SK-N-SH treated with all-trans-retinoic acid at 6 μM for 48 hours (cell line): ENCODE measurements at regions not wholly inside any gene's neighbourhood (a gene's known extent, or its start where the extent isn't known, plus 50 kb on each side); places are given as distances from the start of the nearest gene placed in this dataset.
"Not testable (repeated sequence)": the region's sequence is repeated elsewhere in the genome, so short reads cannot be mapped to it uniquely, and the experiment has no call there.

Experiments
- ESRRG ChIP-seq: fragments of 250-450 bp; sonication (Bioruptor Pico); IDR thresholded peaks from 2 replicates; pipeline ENCODE4 v1.6.1; 2021; ENCODE audit warnings: mild to moderate bottlenecking
- GLIS3 ChIP-seq: fragments of 250-450 bp; sonication (Bioruptor Pico); IDR thresholded peaks from 2 replicates; pipeline ENCODE4 v1.5.0; 2020; ENCODE audit warnings: mild to moderate bottlenecking, moderate library complexity
- ZNF8 ChIP-seq: fragments of 450-650 bp; formaldehyde crosslinking; IDR thresholded peaks from 2 replicates; pipeline ENCODE4 v1.5.0; 2020; ENCODE audit warnings: mild to moderate bottlenecking, moderate library complexity
- TF ChIP-seq, protein P1 (sequence below): fragments of 250-450 bp; sonication (Bioruptor Pico); IDR thresholded peaks from 2 replicates; pipeline ENCODE4 v1.8.0; 2020; ENCODE audit warnings: mild to moderate bottlenecking, moderate library complexity, borderline replicate concordance
- TF ChIP-seq, protein P2 (sequence below): fragments of 250-450 bp; sonication (Bioruptor Pico); IDR thresholded peaks from 2 replicates; pipeline ENCODE4 v1.5.1; 2020; ENCODE audit warnings: low read depth, mild to moderate bottlenecking, moderate library complexity

DNA sequence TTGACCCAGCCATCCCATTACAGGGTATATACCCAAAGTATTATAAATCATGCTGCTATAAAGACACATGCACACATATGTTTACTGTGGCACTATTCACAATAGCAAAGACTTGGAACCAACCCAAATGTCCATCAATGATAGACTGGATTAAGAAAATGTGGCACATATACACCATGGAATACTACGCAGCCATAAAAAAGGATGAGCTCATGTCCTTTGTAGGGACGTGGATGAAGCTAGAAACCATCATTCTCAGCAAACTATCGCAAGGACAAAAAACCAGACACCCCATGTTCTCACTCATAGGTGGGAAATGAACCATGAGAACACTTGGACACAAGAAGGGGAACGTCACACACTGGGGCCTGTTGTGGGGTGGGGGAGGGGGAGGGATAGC, 527.9 kb downstream of the UQCRFS1 start:
- TF ChIP-seq, protein P1, sequence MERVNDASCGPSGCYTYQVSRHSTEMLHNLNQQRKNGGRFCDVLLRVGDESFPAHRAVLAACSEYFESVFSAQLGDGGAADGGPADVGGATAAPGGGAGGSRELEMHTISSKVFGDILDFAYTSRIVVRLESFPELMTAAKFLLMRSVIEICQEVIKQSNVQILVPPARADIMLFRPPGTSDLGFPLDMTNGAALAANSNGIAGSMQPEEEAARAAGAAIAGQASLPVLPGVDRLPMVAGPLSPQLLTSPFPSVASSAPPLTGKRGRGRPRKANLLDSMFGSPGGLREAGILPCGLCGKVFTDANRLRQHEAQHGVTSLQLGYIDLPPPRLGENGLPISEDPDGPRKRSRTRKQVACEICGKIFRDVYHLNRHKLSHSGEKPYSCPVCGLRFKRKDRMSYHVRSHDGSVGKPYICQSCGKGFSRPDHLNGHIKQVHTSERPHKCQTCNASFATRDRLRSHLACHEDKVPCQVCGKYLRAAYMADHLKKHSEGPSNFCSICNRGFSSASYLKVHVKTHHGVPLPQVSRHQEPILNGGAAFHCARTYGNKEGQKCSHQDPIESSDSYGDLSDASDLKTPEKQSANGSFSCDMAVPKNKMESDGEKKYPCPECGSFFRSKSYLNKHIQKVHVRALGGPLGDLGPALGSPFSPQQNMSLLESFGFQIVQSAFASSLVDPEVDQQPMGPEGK = not testable (repeated sequence)
- TF ChIP-seq ESRRG (CRISPR knock-in tag); ZNF8 (CRISPR knock-in tag); GLIS3: not testable (repeated sequence)
- TF ChIP-seq, protein P2, sequence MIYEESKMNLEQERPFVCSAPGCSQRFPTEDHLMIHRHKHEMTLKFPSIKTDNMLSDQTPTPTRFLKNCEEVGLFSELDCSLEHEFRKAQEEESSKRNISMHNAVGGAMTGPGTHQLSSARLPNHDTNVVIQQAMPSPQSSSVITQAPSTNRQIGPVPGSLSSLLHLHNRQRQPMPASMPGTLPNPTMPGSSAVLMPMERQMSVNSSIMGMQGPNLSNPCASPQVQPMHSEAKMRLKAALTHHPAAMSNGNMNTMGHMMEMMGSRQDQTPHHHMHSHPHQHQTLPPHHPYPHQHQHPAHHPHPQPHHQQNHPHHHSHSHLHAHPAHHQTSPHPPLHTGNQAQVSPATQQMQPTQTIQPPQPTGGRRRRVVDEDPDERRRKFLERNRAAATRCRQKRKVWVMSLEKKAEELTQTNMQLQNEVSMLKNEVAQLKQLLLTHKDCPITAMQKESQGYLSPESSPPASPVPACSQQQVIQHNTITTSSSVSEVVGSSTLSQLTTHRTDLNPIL (CRISPR knock-in tag) = not testable (repeated sequence)
